A172 (cell line): ENCODE measurements at regions not wholly inside any gene's neighbourhood (a gene's known extent, or its start where the extent isn't known, plus 50 kb on each side); places are given as distances from the start of the nearest gene placed in this dataset.

ENCODE experiments used
- DNase-seq: peaks from one replicate; pipeline ENCODE4 v3.0.0-alpha.2; 2015; ENCODE audit warnings: low spot score

DNA sequence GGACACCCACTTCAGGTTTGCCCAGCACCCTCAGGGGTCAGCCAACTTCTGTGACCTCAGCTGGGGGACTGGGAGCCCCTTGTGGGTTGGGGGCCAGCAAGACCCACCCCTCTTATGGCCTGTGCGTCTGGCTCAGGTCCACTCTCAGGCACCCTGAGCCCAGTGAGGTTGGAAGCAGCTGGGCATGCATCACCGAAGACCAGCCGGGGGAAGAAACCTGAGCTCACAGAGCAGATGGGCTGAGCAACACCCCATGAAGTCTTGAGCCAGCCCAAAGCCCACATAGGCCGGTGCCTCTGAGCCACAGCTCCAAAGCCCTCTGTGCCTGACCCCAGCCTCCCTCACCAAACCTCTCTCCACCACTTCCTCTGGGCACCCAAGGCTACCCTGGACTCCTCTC, 166.7 kb downstream of the RBFOX3 start:
- no peak for DNase-seq

DNA sequence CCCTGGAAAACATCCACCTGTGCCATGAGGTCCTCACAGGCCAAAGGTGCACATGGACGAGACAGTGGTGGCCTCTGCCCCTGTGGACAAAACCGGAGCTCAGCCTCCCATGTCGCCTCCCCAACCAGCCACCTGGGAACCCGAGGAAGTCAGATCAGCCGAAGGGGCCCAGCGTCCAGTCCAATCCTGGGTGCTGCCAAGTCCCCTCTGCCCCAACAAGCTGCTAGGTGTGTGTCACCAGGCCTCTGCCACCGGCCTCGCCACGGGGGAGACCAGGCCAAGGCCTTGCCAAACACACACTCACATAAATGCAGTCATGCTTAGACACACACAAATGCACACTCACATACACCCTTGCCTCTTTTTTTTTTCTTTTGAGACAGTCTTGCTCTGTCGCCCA, 167.8 kb downstream of the RBFOX3 start:
- no peak for DNase-seq

DNA sequence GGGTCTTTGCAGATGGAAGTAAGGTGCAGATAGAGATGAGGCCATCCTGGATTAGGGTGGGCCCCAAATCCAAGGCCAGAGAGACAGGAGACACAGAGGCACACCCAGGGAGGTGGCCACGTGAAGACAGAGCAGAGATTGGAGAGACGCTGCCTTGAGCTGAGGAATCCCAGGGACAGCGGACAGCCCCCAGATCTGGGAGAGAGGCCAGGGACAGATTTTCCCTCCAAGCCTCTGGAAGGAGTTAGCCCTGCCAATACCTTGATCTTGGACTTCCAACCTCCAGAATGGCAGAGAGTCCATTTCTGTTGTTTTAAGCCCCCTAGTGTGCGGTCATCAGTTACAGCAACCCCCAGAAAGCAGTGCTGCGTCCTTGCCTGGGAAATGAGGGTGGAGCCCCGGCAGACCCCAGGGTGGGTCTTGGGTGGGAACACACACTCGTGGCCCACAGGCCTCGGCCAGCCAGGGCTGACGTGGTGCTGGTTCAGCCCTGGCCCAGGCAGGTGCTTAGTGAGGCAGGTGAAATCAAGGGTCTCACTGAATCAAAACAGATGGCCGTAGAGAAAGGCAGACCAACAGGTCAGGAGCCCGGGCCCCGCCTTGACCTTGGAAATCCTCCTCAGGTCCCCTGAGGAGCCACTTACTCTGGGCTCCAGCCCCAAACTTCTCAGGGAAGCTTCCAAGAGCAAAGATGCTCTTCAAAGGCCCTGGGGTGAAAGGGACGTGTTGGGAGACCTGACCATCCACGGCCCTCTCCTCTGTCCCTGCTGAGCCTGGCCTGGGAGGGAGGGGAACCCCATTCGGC, 169.3 kb downstream of the RBFOX3 start:
- DNase-seq = no peak

DNA sequence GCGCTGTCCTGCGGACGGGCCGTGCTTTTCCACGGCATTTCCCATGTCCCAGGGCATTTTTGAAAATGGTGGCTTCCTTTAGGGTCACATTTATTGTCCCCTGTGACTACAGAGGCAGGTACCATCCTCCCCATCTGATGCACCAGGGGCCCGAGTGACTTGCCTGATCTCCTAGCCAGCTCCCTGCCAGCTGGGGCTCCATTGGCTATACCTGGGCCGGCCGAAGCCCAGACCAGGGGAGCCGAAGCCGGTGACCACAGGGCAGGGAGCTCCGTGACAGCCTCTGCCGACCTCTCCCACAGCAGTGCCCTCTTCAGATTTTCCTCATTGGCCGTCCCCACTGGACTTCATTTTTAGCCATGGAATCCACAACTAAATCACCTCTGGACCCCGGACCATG, 170.6 kb downstream of the RBFOX3 start:
- DNase-seq = no peak

DNA sequence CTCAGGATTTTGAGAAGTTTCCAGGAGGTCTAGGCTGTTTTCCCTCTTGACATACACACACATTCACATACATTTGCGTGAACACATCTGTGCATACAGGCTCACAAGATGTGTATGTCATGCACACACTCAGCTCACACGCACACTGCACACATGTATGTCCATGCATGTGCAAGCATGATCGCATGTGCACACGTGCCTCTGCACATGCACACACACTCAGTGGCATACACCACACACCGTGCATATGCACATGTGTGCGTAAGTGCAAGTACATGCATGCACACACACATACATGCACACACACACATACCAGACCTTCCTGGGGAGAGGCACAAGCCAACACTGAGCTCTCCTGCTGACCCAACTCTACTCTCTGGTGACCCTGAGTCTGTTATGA, 171.4 kb downstream of the RBFOX3 start:
- DNase-seq = no peak

DNA sequence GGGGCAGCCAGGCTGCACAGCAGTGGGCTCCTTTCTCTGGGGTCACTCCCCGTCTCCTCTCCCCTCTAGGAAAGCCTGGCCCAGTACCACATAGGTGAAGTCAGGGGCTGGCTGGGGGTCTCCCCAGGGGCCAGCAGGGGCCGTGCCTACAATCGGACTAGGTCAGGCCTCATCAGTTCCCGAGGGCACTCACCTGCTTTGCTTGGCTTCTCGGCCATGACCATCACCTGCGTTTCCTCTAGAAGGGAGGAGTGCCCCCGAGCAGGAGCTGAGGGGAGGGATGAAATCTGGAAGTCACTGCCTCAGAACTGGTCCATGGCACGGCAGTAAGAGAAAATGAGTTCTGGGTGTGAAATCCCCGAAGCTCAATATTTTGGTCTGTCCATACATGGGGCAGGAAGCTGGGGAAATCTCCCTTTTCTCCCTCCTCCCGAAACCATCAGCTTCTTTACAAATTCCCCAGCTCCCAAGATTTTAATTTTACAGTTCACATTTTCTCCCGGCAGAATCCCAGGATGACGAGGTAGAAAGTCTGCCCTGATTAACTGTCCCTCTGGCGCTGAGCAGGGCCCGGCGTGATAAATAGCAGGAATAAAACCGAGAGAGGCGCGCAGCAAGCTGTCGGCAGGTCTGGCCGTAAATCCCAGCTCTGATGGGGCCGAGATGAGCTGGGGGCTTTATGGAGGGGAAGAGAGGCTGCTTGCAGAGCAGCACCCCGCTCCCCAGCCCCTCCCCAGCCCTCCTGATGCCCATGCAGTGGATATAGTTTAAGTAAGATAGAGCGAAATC, 172.1 kb downstream of the RBFOX3 start:
- no peak for DNase-seq

DNA sequence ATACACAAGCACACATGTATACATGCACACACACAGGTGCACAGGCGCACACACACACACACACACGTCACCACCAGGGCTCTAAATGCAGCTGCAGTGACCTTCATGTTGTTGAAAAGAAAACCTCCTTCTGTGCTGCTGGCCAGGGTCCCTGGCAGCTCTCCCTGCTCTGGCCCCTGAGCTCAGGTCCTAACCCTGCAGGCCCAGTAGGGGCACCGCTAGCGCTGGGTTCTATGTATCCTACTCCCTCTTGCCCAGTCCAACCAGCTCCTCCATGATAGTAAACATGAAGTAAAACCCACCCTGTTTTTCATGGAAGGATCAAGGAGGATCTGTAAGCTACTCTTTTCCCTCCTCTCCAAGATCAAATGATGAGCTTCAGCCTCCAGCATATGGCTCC, 172.8 kb downstream of the RBFOX3 start:
- DNase-seq = no peak

DNA sequence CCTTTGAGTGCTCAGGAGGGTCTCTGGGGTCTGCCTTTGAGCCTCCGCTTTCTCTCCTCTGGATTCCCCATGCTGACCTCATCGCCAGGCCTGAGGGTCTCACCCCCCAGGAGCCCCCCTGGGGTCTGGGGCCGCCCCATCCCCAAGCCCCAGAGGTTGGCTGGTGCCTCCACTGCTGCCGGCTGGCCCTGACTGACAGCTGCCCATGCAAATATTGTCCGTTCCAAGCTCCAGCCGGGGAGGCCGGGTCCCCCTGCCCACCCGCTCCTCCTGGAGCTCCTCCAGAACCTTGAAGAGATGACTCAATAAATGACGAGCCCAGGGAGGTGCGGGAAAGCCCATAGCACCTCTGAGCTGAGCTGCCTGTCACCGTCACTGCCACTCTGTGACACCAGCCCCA, 173.8 kb downstream of the RBFOX3 start:
- DNase-seq = no peak

DNA sequence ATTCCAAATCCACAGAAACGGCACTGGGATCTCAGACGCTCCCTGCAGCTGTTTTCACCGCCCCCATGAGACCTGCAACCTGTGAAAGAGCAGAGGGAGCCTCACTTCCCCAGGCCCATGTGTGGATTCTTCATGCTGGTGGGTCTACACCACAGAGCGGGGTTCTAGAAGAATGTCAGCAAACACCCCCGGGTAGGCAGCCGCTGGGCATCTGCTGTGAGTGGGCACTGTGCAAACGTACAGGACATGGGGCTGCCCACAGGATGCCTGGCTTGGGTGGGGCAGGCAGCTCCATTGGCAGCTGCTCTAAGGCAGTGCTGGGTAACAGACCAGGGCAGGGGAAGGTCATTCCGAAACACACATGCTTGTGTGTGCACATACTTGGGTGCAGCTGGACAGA, 174.9 kb downstream of the RBFOX3 start:
- no peak for DNase-seq

DNA sequence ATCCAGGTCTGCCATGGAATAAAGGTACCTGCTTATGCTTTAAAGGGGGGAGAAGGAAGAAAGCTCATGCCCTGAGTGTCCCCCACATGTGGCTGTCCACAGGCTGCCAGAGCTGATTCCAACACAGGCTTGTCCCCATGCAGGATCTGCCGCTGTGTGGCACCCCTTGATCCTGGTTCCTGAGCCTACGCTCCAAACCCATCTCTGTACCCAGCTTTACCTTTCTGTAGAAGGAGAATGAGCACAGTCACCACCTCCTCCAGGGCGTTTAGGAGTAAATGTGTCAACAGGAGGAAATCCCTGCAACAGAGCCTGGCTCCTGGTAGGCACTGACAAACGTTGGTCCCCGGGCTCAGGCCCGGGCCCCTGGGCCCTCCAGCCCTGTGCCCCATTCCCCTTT, 175.6 kb downstream of the RBFOX3 start:
- no peak for DNase-seq

DNA sequence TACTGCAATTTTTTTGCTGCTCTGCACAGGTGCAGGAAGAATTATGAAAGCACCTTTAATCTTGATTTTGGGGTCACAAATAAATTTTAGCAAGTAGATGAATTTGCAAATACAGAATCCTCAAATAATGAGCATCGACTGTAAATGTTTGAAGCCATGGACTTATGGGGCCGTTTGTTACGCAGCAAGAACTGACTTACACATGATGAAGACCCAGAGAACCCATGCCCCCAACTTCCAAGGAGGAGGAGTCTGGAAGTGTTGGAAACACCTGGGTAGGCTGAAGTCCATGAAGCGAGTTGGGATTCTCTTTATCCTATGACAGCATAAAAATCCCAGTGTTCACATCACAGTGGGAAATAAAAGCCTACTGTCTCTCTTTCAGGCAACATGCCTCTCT, 176.6 kb downstream of the RBFOX3 start:
- DNase-seq = no peak

DNA sequence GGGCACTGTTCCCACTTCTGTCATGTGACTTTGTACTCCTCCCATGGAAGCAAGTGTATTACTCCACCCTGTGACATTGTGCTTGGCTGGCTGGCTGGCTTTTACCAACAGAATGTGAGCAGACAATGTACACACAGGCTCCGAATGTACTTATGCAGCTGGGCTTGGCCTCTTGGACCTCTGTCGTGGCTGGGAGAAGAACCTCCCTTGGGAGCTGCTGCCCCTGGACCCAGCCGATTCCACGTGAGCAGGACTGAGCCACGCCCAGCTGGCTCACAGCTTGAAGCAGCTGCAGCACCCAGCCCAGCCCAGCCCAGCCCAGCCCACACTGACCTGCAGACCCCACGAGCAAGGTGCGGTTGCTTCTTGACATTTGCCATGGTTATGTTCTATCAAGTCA, 177.5 kb downstream of the RBFOX3 start:
- no peak for DNase-seq

DNA sequence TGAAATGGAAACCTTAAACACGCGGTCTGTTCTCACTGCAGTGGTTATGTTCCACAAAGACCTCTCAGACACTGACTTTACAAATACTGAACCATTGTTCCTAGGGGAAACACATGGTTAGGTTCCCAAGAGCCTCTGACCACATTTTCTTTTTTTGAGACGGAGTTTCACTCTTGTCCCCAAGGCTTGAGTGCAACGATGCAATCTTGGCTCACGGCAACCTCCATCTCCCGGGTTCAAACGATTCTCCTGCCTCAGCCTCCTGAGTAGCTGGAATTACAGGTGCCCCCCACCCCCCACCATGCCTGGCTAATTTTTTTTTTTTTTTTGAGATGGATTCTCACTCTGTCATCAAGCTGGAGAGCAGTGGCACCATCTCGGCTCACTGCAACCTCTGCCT, 179.7 kb downstream of the RBFOX3 start:
- no peak for DNase-seq

DNA sequence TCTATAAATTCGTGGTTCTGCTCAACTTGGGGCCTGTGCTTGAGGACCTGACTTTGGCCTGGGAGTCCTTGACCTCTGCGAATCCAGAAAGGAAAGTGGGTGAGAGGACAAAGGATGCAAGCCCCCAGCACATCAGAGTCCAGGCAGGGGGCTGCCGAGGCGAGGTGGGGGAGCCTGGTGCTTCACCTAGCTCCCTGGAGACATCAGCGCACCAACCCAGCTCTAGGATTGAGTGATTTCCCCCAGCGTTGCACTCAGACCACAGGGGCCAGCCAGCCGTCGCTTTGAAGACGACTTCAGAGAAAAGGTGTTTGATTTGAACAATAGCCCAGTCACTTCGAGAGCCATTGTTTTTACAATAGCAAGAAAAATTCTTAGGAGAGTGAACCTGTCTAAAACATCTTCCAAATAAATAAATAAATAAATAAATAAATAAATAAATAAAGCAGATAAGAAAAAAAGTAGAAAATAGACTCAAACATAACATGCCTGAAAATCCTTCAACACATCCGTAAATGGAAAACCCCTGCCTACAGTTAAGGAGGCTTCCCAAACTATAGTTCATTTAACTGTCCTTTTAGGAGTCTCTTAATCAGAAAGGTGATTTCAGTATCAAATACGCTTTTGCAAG, 180.9 kb downstream of the RBFOX3 start:
- no peak for DNase-seq

DNA sequence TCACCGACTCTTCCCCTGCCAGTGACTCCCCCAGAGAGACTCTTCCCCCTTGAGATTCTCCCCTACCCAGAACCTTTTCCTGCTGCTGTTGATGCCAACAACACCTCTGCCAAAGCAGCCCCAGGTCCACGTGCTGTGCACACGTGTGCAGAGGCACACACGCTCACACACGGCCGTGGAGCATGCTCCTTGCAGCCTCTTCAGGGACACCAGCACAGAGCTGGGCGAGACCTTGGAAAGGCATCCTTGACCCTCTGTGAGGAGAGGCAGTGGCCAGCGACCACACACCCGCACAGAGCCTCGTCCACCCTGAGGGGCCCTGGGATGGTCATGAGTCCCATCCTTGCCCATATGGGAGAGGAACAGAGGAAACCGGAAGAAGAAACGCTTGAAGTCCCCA, 181.9 kb downstream of the RBFOX3 start:
- no peak for DNase-seq

DNA sequence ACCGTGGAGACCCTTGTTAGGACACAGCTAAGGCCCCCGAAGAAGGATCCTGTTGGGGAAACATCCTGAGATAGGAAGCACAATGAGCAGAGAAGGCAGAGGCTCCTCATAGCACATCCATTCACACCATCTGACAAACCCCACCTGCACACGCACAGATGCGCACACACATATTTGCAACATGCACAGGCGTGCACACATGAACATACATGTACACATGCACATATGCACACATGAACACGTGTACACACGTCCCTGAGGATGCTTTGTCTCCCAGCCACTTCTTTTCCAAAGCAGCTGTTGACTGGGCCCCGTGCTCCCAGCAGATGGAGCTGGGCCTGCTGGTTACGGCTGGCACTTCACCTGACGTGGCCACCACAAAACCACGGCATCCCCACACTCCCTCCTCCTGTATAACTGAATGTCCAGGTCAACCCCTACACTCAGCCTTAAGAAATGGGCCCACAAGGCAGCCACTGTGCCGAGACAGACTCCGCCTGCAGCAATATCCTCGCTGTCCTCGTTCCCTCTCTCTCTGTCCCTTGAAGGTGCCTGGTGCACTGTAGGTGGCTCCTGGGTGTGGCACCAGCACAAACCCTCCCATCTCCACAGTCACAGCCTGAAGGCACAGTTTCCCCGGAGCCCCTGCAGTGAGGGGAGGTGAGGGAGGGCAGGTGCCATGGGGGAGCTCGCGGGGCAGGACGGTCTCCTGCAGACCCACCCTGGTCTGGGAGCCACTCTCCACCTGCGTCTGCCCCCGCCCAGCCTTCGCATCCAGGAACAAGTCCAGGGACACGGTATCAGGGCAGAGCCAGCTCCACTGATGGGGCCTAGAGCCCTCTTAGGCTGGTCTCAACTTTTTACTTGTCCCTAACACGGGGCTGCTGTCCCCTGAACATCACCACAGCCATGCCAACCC, 183.0 kb downstream of the RBFOX3 start:
- DNase-seq = peak; percentile 22

DNA sequence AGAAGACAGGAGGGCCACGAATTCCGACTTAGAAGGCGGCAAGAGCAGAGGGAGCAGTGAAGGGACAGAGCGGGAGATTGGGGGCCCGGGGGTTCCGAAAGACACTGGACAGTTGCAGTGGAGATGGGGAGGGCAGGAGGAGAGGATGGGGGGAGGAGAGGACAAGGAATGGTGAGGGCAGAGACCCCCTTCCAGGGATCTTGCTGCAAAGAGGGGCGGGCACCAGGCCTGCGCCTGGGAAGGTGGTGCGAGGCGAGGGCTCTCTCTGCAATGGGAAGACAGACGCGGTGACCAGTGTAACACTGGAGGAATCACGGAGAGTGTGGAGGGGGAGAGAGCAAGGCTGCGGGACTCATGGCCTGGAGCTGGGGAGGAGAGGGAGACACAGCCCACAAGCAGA, 185.2 kb downstream of the RBFOX3 start:
- no peak for DNase-seq

DNA sequence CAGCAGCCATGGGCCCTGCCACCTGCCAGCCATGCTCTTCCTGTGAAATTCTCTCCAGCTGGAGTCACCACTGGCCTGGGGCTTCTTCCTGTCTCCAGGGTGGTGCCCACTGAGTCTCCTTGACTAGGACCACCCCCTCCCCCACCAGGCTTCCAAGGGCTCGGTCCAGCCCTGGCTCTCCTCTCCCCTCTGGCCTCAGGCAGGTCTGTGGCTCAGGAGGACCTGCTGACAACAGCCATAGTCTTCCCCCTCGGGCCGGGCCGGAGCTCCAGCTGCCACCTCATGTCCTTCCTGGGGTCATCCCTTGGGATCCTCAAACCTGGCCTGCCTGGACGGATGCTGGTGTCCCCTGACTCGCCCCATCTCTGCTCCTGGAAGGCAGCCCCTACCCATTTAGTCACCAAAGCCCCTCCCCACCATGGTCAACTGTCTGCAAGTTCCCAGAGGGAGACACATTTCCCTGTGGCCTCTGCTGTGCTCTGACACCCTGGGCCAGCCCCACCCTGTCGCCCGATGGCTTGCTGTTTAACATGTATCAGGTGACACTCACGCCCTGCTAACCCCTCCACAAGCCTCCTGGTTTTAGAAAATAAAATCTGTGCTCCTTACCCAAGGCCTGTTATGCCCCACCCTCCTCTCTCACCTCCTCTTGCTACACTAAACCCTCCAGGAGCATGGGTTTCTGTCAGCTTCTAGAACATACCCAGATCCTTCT, 186.2 kb downstream of the RBFOX3 start:
- no peak for DNase-seq

DNA sequence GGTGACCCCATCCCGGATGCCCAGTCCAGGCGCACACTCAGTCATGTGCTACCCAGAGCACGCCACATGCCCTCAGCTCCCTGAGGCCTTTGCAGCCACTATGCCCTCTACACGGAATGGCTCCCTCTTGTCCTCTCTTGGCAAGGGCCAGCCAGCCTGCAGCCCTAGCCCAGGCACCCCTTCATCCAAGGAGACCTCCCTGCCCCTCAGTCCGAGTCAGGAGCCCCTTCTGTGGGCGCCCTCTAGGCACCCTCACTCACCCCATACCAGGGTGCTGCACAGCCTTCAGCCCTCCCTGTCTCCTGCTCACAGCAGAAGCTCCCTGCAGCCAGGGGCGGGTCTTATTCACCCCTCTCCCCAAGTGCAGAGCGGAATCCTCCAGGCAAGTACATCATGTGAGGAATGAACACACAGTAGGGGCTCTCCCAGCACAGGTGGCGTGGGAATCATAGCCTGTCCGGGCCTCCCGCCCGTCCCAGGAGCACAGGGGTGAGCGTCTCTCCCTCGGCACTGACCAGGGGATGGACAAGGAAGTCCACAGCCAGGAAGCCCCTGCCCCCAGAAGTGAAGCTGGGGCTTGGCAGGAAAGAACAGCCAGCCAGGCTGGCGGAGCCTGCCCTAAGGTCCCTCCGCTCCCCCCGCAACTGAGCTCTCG, 186.9 kb downstream of the RBFOX3 start:
- no peak for DNase-seq

DNA sequence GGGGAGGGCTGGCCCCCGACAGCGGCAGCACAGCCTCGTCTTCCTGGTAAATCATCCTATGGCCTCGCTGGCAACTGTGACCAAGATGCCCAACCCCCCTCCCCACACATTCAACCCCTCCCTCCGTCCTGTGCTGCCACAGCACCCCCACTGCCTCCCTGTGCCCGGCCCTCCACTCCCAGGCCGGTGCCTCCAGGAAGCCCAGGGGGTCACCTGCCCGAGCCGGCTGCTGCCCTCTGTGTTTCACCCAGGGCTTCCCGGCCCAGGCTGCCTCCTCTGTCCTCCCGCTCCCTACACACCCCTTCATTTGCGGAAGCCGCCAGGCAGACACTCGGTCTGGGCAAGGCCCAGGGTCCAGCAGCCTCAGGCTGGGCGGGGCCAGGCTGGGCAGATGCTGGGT, 188.6 kb downstream of the RBFOX3 start:
- DNase-seq = no peak
